ENCODE measurements at regions not wholly inside any gene's neighbourhood (a gene's known extent, or its start where the extent isn't known, plus 50 kb on each side); places are given as distances from the start of the nearest gene placed in this dataset.
A peak's percentile ranks its signal among the peaks of the same experiment; 100 is the strongest.
"Not testable (repeated sequence)": the region's sequence is repeated elsewhere in the genome, so short reads cannot be mapped to it uniquely, and the experiment has no call there.

GRCh38 chr14:25316007-25316406 lies 266.1 kb upstream of the STXBP6 start:
- DNase-seq (ENCODE audit: low read depth) = not testable (repeated sequence)

GRCh38 chr14:25308244-25308643 lies 258.3 kb upstream of the STXBP6 start:
- DNase-seq (ENCODE audit: low read depth) = no peak

DNA sequence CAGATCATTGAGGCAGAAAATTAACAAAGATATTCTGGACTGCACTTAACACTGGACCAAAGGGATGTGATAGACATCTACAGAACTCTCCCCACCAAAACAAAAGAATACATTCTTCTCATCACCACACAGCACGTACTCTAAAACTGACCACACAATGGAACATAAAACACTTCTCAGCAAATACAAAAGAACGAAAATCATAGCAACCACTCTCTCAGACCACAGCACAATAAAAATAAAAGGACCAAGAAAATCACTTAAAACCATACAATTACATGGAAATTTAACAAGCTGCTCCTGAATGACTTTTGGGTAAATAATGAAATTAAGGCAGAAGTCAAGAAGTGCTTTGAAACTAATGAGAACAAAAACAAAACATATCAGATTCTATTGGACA lies 254.0 kb upstream of the STXBP6 start:
- no peak for DNase-seq (ENCODE audit: low read depth)

- DNase-seq (ENCODE audit: low read depth) = no peak
Observed at GRCh38 chr14:25298238-25298637, 248.3 kb upstream of the STXBP6 start.

DNA sequence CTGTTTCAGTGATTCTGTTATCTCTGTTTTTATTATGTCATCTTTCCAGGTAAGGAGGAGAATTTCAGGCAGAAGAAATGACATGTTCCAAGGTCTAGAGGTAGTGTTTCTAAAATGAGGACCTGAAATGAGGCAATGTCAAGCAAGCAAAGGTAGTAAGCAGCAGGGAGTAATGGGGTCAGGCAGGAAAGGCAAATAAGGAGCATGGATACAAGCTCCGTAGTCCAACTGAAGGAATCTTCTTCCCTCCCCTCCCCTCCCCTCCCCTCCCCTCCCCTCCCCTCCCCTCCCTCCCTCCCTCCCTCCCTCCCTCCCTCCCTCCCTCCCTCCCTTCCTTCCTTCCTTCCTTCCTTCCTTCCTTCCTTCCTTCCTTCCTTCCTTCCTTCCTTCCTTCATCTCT lies 240.2 kb upstream of the STXBP6 start:
- not testable (repeated sequence) for DNase-seq (ENCODE audit: low read depth)

DNA sequence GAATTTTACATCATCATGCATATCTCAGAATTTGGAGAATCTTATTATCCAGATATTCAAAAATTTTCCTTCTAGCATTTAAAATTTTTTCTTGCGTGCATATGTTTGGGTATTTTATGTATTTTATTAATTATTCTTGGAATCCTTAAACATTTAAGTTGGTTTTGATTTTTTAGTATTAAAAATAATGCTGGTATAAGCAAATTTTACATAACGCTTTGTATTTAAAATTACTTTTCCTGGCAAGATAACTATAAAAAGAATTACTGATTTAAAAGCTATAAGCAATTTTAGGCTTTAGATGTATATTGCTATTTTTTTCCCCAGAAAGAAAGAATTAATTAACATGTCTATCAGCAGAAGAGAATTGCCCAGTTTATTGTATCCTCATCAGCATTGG lies 224.6 kb upstream of the STXBP6 start:
- no peak for DNase-seq (ENCODE audit: low read depth)

- DNase-seq (ENCODE audit: low read depth) = no peak
Observed at GRCh38 chr14:25267186-25267585, 217.2 kb upstream of the STXBP6 start.

DNA sequence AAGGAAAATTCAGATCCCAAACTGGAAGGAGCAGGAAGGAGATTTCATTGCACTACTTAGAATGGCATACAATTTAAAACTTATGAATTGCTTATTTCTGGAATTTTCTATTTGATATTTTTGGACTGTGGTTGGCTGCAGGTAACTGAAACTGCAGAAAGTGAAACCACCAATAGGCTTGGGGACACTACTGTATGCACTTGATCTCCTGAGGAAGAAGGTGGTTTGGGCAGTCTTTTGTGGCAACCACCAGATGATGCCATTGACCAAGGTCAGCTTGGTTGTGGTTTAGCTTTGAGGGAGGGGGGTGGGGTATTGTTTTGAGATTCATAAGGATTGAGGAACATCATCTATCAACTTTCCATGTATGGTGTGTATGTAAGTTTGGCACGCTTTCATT lies 209.5 kb upstream of the STXBP6 start:
- DNase-seq (ENCODE audit: low read depth) = no peak

GRCh38 chr14:25252793-25253192 lies 202.8 kb upstream of the STXBP6 start:
- DNase-seq (ENCODE audit: low read depth) = no peak

DNA sequence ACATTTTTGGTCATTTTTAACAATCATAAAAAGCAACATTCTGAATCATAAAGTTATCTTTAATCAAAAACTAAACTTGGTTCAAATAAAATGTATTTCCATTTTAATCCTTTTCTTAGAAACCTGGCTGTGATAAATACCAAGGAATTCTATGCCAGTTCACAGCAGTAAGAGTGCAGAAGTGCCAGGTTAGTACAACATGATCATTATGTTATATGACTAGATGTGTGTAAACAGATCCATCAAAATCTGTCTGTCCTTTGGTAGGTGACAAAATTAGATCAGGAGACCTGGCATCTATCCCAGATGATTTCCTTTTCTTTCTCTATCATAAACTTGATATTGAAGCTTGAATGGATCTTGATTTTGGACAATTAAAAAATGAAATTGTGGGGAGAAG lies 200.6 kb upstream of the STXBP6 start:
- DNase-seq (ENCODE audit: low read depth) = no peak

DNA sequence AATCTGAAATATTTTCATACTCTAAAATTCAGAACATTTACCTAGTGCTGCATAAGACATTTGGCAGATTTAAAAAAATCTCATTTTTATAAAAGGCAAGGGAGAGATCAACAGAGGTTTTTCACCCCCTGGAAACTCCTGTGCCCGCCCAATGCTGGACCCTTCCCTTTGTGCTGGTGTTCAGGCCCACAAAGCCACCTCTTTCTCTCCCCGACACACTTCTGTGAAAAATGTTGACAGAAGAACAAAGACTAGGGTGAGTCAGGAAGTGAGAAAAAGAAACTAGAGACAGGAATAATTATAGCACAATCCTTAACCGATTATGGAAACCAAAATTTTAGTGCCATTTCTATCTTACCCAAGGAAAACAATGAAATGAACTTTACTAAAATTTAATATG lies 197.7 kb upstream of the STXBP6 start:
- no peak for DNase-seq (ENCODE audit: low read depth)

- no peak for DNase-seq (ENCODE audit: low read depth)
Observed at GRCh38 chr14:25246751-25247150, 196.8 kb upstream of the STXBP6 start.

DNA sequence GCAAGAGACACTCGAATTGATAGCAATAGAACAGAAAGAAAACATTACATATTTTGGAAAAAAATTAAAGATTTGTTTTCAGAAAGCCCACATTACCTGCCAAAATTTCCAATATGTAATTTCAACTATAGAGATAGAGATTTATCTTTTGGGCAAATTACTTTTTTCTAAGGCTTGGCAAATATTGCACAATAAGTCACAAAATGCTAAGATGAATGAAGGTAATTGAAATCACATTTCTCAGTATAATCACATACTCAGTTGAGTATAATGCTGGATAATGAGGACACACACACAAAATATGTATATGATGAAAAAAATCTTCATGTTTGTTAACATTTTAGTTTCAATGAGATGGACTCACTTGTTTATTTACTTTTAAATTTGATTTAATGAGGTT lies 189.2 kb upstream of the STXBP6 start:
- no peak for DNase-seq (ENCODE audit: low read depth)

- DNase-seq (ENCODE audit: low read depth) = no peak
Observed at GRCh38 chr14:25237845-25238244, 187.9 kb upstream of the STXBP6 start.

DNA sequence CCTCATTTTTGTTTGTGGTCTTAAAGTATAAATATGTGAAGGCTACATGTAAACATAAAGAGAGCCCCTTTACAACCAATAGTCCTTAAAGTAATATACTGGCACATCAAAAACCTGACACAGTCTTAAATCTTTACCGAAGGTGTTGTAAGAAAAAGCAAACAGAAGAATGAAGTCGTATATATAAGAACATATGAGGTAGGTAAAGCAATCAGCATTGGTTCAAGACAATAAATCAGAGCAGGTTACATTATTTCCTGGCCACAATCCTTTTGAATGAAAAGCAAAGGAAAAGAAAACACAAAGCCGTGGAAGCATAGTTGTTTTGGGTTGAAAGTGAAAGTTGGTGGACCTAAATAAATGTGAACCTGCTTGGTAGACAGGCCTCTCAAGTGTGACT lies 183.7 kb upstream of the STXBP6 start:
- no peak for DNase-seq (ENCODE audit: low read depth)

GRCh38 chr14:25231004-25231403 lies 181.1 kb upstream of the STXBP6 start:
- DNase-seq (ENCODE audit: low read depth) = no peak

GRCh38 chr14:25226214-25226613 lies 176.3 kb upstream of the STXBP6 start:
- DNase-seq (ENCODE audit: low read depth) = no peak

DNA sequence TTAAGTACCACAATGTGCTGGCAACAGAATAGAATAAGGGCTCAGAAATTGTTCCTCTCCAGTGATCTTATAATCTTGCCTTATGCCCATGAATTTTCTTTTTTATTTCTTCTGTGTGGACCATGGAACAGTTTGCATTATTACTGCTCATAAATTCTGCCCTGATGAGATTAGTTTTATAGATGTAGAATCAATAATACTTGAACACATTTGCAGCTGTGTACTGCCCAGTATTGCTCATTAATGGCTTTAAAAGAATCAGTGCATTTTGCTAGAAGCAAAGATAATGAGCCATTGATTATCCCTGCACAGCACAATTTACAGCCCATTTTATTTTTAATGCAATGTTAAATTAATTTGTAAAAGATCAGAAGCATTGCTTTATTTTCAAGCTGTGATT lies 172.3 kb upstream of the STXBP6 start:
- no peak for DNase-seq (ENCODE audit: low read depth)

DNA sequence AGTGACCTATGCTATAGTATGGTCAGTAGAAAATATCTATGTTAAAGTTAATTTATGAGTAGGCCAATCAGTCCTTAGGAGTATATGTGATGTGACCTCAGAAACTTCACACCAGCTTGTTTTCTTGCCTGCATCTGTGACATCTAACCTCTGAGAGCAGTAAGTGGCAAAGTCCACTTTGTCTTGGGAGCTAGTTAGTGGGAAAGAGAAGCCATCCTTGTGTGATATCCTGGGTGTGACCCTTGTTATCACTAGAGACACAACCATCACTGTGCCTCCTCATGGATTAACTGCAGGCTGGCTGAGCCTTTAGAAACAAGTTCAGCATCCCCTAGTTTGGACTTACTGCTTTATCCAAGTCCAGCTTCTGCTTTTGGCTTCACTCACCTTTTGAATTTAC lies 170.6 kb upstream of the STXBP6 start:
- no peak for DNase-seq (ENCODE audit: low read depth)

DNA sequence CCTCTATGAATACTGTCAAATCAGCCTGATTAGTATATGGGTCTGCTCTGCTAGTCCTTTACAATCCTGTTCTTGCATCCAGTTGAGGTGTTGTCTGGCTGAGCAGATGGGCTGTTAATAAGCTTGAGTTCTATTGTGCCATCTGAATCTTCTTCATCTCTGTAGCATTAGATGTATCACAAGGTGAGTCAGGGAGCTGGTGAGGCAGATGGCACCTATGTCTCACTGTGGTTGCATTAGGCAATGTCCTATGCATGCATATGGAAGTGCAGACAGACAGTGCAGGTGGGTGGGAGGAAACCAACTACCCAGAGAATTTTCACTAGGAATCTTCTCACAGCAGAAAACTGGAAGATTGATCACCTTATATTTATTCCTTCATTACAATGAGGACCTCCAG lies 165.7 kb upstream of the STXBP6 start:
- DNase-seq (ENCODE audit: low read depth) = no peak

- DNase-seq (ENCODE audit: low read depth) = no peak
Observed at GRCh38 chr14:25197885-25198284, 147.9 kb upstream of the STXBP6 start.

DNA sequence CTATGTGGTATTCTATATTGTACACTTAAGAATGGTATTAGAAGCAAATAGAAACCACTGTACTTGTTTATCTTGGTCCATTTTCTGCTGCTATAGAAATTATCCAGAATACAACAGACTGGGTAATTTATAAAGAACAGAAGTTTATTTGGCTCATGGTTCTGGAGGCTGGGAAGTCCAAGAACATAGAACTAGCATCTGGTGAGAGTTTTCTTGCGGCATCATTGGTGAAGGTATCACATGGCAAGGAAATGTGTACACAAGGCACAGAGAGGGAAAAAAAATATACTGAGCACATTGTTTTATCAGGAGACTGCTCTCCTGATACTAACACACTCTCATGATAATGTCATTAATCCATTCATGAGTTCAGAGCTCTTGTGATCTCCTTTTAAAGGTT lies 130.3 kb upstream of the STXBP6 start:
- DNase-seq (ENCODE audit: low read depth) = no peak

DNA sequence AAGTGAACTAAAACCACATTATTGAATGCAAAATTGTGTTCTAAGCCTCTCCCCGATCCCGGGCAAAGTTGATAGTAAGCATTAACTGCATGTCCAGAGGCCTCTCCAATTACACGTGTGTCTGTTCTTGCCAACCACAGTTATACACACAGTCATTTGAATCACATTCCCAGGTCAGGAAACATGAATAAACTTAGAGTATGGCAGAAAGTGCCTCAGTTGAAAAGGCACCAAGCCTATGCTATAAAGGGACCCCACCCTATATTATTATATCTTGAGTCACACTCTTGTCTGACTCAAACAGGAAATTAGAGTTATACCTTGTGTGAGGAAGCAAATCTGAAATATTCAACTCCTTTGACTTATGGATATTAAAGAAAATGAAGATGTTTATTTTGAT lies 128.3 kb upstream of the STXBP6 start:
- DNase-seq (ENCODE audit: low read depth) = no peak

GRCh38 chr14:25150934-25151790 lies 101.2 kb upstream of the STXBP6 start:
- DNase-seq (ENCODE audit: low read depth) = peak; percentile 69

Data from renal cortical epithelial cell (primary cell).